Thyroid gland (tissue), 4 donors: ENCODE measurements at regions not wholly inside any gene's neighbourhood (a gene's known extent, or its start where the extent isn't known, plus 50 kb on each side); places are given as distances from the start of the nearest gene placed in this dataset.

Source experiments
- CTCF ChIP-seq, 6 experiments: fragments of 200-600 bp in 3 of 6; fragments of 450-650 bp in 3 of 6; sonication (generic) in 3 of 6; IDR thresholded peaks; one replicate each; pipeline ENCODE4 v1.5.1; 2016 to 2019; ENCODE audit warnings: antibody characterized with exemption in 6 of 6, mild to moderate bottlenecking in 2 of 6, inconsistent platforms in 1 of 6, moderate library complexity in 1 of 6
- POLR2A ChIP-seq, 2 donors: fragments of 450-650 bp; IDR thresholded peaks; one replicate each; pipeline ENCODE4 v1.6.1; 2017; ENCODE audit warnings: antibody characterized with exemption in 2 of 2, mild to moderate bottlenecking in 2 of 2, moderate library complexity in 1 of 2

GRCh38 chr4:31080887-31081286, 360.7 kb downstream of the PCDH7 start:
- TF ChIP-seq POLR2A (IDR thresholded peaks at IDR 0.05): no peak
- no peak for TF ChIP-seq CTCF (IDR thresholded peaks at IDR 0.05)
